Tibial artery (tissue), 4 donors: ENCODE measurements at regions not wholly inside any gene's neighbourhood (a gene's known extent, or its start where the extent isn't known, plus 50 kb on each side); places are given as distances from the start of the nearest gene placed in this dataset.
"Not testable (repeated sequence)": the region's sequence is repeated elsewhere in the genome, so short reads cannot be mapped to it uniquely, and the experiment has no call there.

Source experiments
- DNase-seq, 2 donors: peaks; one replicate each; pipeline ENCODE4 v3.0.0-alpha.2; 2019
- H3K27ac ChIP-seq, 2 donors: fragments of 200-600 bp; sonication (generic) in 1 of 2; 1 replicate in 1 of 2; 2 replicates in 1 of 2; pipeline ENCODE4 v1.5.1; 2018 to 2019; ENCODE audit warnings: mild to moderate bottlenecking in 1 of 2
- H3K27me3 ChIP-seq, 2 donors: fragments of 200-600 bp; sonication (generic) in 1 of 2; one replicate each; pipeline versions ENCODE4 v1.5.1 to v1.6.0; 2016 to 2019
- H3K36me3 ChIP-seq, 3 donors: fragments of 200-600 bp; sonication (generic) in 2 of 3; one replicate each; pipeline ENCODE4 v1.5.1; 2016 to 2019; ENCODE audit warnings: mild to moderate bottlenecking in 2 of 3
- H3K4me1 ChIP-seq, 4 donors: fragments of 200-600 bp; sonication (generic) in 2 of 4; 1 replicate in 3 of 4; 2 replicates in 1 of 4; pipeline ENCODE4 v1.5.1; 2016 to 2019
- H3K4me3 ChIP-seq, 2 donors: fragments of 200-600 bp; sonication (generic) in 1 of 2; 1 replicate in 1 of 2; 2 replicates in 1 of 2; pipeline ENCODE4 v1.5.1; 2018 to 2019; ENCODE audit warnings: mild to moderate bottlenecking in 2 of 2
- H3K9me3 ChIP-seq, 3 donors: fragments of 200-600 bp; sonication (generic) in 1 of 3; one replicate each; pipeline ENCODE4 v1.5.1; 2016 to 2019
- intact Hi-C: fragments of 100-400 bp; cut with DNase I; formaldehyde crosslinking; loops from one replicate; pipeline ENCODE4 v1.15.0; 2023; ENCODE audit warnings: low total_unique reads
- TF ChIP-seq, protein P1 (sequence below), 2 experiments: fragments of 200-600 bp in 1 of 2; fragments of 450-650 bp in 1 of 2; IDR thresholded peaks; one replicate each; pipeline ENCODE4 v1.5.1; 2017 to 2019; ENCODE audit warnings: antibody characterized with exemption in 2 of 2, mild to moderate bottlenecking in 1 of 2, moderate library complexity in 1 of 2

DNA sequence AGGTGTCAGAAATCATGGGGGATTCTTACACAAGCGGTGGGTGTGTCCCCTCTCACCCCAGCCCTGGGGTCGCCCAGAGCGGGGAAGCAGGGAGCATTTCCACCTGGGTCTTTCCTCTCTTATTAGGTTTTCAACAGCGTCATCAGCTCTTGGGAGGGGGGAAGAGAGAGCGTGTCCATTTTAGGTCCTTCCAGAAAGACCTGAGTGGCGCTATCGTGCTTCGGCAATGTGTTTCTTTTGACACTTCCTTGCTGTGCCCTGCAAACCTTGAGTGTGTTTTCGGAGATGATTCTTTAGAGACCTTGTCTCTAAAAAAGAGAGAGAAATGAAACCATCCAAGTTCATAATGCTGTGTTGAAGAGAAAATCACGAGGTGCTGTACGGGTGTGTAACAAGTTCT is 86.9 kb upstream of the PITRM1 start:
- Histone ChIP-seq H3K36me3 (no peaks in the 10 kb centered on the region), H3K27me3 (no peaks in the 10 kb centered on the region), H3K4me3 (no peak overlapping the region), H3K9me3 (no peaks in the 10 kb centered on the region), H3K27ac (no peak overlapping the region), H3K4me1 (no peaks in the 10 kb centered on the region)
- intact Hi-C loops = no loop called here
- no peak for DNase-seq
- TF ChIP-seq, protein P1, sequence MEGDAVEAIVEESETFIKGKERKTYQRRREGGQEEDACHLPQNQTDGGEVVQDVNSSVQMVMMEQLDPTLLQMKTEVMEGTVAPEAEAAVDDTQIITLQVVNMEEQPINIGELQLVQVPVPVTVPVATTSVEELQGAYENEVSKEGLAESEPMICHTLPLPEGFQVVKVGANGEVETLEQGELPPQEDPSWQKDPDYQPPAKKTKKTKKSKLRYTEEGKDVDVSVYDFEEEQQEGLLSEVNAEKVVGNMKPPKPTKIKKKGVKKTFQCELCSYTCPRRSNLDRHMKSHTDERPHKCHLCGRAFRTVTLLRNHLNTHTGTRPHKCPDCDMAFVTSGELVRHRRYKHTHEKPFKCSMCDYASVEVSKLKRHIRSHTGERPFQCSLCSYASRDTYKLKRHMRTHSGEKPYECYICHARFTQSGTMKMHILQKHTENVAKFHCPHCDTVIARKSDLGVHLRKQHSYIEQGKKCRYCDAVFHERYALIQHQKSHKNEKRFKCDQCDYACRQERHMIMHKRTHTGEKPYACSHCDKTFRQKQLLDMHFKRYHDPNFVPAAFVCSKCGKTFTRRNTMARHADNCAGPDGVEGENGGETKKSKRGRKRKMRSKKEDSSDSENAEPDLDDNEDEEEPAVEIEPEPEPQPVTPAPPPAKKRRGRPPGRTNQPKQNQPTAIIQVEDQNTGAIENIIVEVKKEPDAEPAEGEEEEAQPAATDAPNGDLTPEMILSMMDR (IDR thresholded peaks at IDR 0.05) = no peak

DNA sequence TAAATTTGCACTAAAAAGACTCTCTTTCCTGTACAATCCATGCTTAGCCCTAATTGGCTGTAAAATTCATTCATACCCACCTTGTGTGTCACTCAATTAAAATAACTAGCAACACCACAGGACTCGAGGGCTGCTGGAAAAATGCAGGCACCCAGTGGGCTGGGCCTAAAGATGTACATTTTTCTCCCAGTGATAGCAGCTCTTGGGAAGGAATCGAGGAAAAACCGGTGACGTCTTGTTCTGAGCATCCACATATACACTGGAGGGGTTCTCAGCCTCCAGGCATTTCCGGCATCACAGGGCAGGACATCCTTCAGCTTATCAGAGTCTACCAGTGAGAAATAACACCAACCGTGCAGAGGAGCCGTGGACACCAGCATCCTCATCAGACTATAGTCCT is 85.8 kb upstream of the PITRM1 start:
- TF ChIP-seq, protein P1 (IDR thresholded peaks at IDR 0.05) = no peak
- no peaks in the 10 kb centered on the region for H3K36me3 ChIP-seq
- intact Hi-C loops = no loop called here
- H3K27me3 ChIP-seq = no peaks in the 10 kb centered on the region
- no peak overlapping the region for H3K27ac ChIP-seq
- no peaks in the 10 kb centered on the region for H3K4me1 ChIP-seq
- no peak for DNase-seq
- no peaks in the 10 kb centered on the region for H3K9me3 ChIP-seq
- no peak overlapping the region for H3K4me3 ChIP-seq

DNA sequence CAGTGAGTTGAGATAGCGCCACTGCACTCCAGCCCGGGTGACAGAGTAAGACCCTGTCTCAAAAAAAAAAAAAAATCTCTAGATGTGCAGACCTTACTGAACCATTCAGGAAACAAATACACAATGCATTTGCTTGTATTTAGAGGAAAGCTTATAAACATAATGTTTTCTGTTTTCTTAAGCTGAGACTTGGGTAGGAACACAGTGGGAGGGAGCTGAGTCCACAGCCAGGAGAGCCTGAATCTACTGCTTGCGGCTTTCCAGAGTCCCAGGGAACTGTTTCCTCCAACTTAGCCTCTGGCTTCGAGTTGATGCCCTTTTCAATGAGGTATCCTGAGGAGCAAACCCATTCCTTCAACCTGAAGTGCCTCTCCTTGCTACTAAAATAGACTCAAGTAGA is 83.0 kb upstream of the PITRM1 start:
- no peak for DNase-seq
- H3K27ac ChIP-seq = no peak overlapping the region
- intact Hi-C loops = no loop called here

DNA sequence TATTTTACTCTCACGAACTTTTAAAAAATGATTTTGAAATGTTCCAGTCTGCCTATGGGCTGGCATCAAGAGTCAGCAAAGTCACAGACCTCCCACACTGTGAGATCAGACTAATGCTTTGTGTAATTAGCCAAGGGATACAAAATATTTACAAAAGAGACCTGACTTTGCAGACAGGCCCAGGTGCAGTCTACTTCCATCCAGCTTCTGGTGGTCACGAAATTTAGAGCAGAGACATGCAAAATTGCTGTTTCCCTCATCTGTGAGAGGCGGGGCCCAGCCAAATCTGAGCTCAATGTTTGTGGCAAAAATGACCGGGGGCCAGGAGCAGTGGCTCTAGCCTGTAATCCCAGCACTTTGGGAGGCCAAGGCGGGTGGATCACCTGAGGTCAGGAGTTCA is 82.5 kb upstream of the PITRM1 start:
- TF ChIP-seq, protein P1 (IDR thresholded peaks at IDR 0.05) = no peak
- H3K4me1 ChIP-seq = no peaks in the 10 kb centered on the region
- H3K4me3 ChIP-seq = no peak overlapping the region
- no peaks in the 10 kb centered on the region for H3K9me3 ChIP-seq
- no peaks in the 10 kb centered on the region for H3K36me3 ChIP-seq
- H3K27me3 ChIP-seq = no peaks in the 10 kb centered on the region
- intact Hi-C loops = no loop called here
- H3K27ac ChIP-seq = no peak overlapping the region
- no peak for DNase-seq

More for the DNA sequence above, 83.0 kb upstream of the PITRM1 start:
- TF ChIP-seq, protein P1 (IDR thresholded peaks at IDR 0.05) = no peak
- Histone ChIP-seq H3K4me1 (no peaks in the 10 kb centered on the region), H3K4me3 (no peak overlapping the region), H3K27me3 (no peaks in the 10 kb centered on the region), H3K36me3 (no peaks in the 10 kb centered on the region), H3K9me3 (no peaks in the 10 kb centered on the region)

DNA sequence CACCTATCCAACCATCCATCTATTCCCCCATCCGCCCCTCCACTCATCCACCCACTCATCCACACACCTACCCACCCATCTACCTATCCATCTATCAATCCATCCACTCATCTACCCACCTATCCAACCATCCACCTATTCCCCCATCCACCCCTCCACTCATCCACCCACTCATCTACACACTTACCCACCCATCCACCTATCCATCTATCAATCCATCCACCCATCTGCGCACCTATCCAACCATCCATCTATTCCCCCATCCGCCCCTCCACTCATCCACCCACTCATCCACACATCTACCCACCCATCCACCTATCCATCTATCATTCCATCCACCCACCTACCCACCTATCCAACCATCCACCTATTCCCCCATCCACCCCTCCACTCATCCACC is 81.4 kb upstream of the PITRM1 start:
- intact Hi-C loops, H3K4me1 ChIP-seq, H3K36me3 ChIP-seq, H3K9me3 ChIP-seq, H3K27ac ChIP-seq, DNase-seq, H3K27me3 ChIP-seq, H3K4me3 ChIP-seq: not testable (repeated sequence)

DNA sequence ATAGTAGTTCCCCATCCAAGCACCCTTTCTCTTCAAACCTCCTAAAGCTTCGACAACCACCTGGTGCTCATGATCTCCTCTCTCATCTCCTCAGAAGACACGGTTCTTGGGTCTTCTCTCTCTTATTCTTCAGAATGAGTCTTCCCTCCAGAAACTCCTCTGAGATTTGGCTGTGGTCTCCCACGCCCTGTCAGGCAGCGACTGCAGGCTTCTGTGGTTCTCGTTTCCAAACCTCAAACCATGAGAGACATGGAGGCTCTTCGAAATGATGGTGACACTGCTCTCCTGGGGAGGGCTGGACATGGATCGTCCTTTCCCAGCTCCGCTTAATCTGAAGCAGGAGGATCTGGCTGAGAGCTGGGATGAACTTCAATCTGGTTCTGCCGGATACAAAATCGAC is 78.6 kb upstream of the PITRM1 start:
- no peaks in the 10 kb centered on the region for H3K27me3 ChIP-seq
- no peaks in the 10 kb centered on the region for H3K36me3 ChIP-seq
- intact Hi-C loops = no loop called here
- H3K4me1 ChIP-seq = peaks cover 0 to 24% (median 7%) of the 10 kb centered on the region in 4 donors
- H3K9me3 ChIP-seq = no peaks in the 10 kb centered on the region
- H3K4me3 ChIP-seq = no peak overlapping the region
- DNase-seq = no peak
- H3K27ac ChIP-seq = no peak overlapping the region
- TF ChIP-seq, protein P1 (IDR thresholded peaks at IDR 0.05) = no peak
